GM10248 (cell line): ENCODE measurements at regions not wholly inside any gene's neighbourhood (a gene's known extent, or its start where the extent isn't known, plus 50 kb on each side); places are given as distances from the start of the nearest gene placed in this dataset.

Source experiments
- CTCF ChIA-PET: fragments of 300-600 bp; sonication (Branson Sonifier 250); formaldehyde crosslinking; extraction: SDS; loops from one replicate; lab custom pipeline; 2021; ENCODE audit warnings: antibody characterized with exemption; lab: Yijun Ruan, JAX
- POLR2A ChIA-PET: fragments of 350-650 bp; sonication (Branson Sonifier 250); formaldehyde crosslinking; extraction: SDS; loops from one replicate; lab custom pipeline; 2020; ENCODE audit warnings: antibody characterized with exemption; lab: Yijun Ruan, JAX
- DNase-seq: peaks from one replicate; pipeline ENCODE4 v3.0.0; 2012; ENCODE audit errors: extremely low spot score
- TF ChIP-seq, protein P1 (sequence below): IDR thresholded peaks from 2 replicates; pipeline ENCODE4 v1.5.1; 2012; ENCODE audit warnings: mild to moderate bottlenecking, low read depth; ENCODE audit errors: extremely low read depth, missing control alignments, control extremely low read depth

DNA sequence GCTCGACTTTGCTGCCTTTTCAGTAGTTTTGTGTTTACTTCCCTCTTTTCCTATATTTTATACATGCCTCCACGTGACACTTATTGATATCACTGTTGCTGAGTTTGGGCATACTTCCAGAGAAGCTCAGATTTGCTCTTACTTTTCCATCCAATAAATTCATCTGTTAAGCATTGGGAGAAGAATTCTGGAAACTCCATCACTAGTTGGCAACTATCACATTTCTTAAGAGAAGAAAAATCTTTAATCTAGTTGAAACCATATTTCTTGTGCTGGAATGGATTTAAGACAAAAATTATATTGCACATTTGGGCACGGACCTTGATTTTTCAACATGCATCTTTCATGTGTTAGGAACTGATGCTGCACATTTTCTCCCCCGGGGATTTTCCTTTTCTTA is 52.6 kb upstream of the CPO start:
- CTCF ChIA-PET = interaction anchor here (1.2 kb wide), 1 partner anchor 18 kb away, joined by 3 read pairs; no protein-coding TSS in a partner anchor
- DNase-seq = no peak
- TF ChIP-seq, protein P1, sequence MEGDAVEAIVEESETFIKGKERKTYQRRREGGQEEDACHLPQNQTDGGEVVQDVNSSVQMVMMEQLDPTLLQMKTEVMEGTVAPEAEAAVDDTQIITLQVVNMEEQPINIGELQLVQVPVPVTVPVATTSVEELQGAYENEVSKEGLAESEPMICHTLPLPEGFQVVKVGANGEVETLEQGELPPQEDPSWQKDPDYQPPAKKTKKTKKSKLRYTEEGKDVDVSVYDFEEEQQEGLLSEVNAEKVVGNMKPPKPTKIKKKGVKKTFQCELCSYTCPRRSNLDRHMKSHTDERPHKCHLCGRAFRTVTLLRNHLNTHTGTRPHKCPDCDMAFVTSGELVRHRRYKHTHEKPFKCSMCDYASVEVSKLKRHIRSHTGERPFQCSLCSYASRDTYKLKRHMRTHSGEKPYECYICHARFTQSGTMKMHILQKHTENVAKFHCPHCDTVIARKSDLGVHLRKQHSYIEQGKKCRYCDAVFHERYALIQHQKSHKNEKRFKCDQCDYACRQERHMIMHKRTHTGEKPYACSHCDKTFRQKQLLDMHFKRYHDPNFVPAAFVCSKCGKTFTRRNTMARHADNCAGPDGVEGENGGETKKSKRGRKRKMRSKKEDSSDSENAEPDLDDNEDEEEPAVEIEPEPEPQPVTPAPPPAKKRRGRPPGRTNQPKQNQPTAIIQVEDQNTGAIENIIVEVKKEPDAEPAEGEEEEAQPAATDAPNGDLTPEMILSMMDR = no peak
- POLR2A ChIA-PET = no interaction called here

- ChIA-PET CTCF (interaction anchor here (0.9 kb wide), 1 partner anchor 9 kb away, joined by 3 read pairs; no protein-coding TSS in a partner anchor), POLR2A (no interaction called here)
- no peak for DNase-seq
- TF ChIP-seq, protein P1 = no peak
Measured at GRCh38 chr2:206887745-206888144, 51.6 kb upstream of the CPO start.
